Retinal pigment epithelial cell (primary cell): ENCODE measurements at regions not wholly inside any gene's neighbourhood (a gene's known extent, or its start where the extent isn't known, plus 50 kb on each side); places are given as distances from the start of the nearest gene placed in this dataset.

Source experiments
- DNase-seq: peaks from one replicate; pipeline ENCODE4 v3.0.0-alpha.2; 2010; ENCODE audit warnings: low read depth
- H3K4me3 ChIP-seq: 2 replicates; pipeline ENCODE4 v1.5.1; 2011; ENCODE audit warnings: mild to moderate bottlenecking, low read length, control low read depth, moderate library complexity
- TF ChIP-seq, protein P1 (sequence below): conservative IDR thresholded peaks from 2 replicates; pipeline ENCODE4 v1.5.1; 2011; ENCODE audit warnings: low read depth, low read length, control low read depth, inconsistent platforms

DNA sequence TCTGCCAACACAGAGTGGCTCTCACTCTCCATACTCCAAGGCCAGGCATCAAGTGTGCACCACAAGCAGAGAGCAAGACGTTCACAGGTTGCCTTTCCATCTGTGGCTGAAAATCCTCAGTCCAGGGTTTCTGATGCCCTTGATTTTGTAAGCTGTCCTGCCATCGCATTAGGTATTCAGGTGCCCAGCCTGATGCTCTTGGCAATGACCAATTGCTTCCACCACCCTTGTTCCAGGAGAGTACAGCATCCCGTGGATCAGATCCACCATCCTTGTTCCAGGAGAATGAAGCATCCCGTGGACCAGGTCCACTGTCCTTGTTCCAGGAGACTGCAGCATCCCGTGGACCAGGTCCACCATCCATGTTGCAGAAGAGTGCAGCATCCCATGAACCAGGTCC lies 133.4 kb upstream of the GPC1 start:
- H3K4me3 ChIP-seq = no peak overlapping the region
- no peak for DNase-seq
- TF ChIP-seq, protein P1, sequence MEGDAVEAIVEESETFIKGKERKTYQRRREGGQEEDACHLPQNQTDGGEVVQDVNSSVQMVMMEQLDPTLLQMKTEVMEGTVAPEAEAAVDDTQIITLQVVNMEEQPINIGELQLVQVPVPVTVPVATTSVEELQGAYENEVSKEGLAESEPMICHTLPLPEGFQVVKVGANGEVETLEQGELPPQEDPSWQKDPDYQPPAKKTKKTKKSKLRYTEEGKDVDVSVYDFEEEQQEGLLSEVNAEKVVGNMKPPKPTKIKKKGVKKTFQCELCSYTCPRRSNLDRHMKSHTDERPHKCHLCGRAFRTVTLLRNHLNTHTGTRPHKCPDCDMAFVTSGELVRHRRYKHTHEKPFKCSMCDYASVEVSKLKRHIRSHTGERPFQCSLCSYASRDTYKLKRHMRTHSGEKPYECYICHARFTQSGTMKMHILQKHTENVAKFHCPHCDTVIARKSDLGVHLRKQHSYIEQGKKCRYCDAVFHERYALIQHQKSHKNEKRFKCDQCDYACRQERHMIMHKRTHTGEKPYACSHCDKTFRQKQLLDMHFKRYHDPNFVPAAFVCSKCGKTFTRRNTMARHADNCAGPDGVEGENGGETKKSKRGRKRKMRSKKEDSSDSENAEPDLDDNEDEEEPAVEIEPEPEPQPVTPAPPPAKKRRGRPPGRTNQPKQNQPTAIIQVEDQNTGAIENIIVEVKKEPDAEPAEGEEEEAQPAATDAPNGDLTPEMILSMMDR = no peak

DNA sequence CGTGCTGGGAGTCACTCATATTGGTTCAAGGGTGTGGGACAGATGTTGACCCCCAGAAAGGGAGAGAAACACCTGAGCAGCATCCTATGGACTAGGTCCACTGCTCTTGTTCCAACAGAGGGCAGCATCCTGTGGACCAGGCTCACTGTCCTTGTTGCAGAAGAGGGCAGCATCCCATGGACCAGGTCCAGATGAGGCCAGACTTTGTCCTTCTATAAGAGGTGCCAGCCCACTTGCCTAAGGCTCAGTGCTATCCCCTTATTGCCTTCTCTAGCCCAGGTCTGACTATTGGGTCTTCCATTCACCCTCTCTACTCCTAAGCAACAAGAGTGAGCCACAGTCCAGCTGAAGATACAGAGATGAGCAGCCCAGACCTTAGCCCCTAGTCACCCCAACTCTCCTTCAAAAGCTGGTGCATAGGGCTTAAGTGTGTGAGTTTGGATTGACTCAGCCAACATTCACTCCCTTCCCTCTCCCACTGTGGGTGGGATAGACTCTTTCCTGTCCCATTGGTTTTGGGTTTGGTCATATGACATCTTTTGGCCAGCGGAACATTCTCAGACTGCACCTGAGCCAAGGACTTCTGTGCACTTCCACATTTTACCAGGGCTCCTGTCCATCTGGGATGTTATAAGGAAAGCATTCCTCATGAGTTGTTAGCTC lies 132.4 kb upstream of the GPC1 start:
- TF ChIP-seq, protein P1 = no peak
- no peak overlapping the region for H3K4me3 ChIP-seq
- no peak for DNase-seq

DNA sequence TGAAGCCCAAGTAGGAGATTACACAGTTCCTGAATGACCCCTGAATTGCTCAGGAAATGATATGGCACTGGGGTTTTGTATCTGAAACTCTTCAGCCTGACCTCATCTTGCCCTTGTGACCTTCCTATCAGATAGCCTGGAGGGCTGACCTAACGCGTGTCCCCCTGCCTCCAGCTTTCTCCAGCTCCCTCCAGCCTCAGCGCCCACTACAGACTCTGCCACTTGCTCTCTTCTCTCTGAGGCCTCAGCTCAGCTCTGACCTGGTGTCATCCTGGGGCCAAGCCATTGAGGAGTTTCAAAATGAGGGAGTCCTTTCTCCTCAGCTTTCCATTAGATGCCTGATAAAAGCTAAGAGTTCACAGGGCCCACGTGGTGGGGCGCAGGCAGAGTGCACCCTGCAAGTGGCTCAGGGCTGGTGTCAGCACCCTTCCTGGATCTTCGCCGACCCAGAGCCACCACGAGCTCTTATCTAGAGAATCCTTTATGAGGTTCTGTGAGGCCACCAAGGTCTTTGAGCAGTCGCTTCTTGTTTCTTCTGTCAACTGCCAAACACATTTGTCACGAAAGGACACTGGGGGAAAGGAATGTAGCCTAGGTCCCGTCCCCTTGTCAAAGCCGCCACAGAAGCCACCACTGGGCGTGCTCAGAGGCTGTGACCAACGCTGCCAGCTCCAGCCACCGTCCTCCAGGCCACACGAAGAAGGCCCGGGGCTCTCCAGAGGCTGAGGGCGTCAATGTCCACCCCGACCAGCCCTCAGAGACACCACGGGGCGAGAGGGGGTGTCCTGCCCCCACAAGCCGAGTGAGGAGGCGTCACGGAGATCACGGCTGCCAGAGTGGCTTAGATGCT lies 131.3 kb upstream of the GPC1 start:
- no peak for DNase-seq
- H3K4me3 ChIP-seq = no peak overlapping the region
- TF ChIP-seq, protein P1 = no peak

DNA sequence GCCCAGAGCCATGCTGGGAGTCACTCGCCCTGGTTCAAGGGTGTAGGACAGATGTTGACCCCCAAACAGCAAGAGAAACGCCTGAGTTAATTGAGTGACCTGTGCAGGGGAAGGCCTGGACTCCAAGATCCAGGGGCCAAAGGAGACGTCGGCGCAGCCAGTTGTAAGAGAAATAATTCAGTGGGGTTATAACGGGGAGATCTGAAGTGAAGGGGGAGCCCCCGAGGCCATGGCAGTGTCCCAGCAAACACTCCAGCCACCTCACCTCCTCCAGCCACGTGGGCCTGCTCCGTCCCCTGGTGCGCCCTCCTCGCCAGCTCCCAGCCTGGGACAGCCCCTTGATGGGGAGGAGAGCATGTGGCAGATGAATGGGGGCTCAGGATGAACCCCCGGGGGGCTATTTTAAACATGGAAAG lies 130.7 kb upstream of the GPC1 start:
- H3K4me3 ChIP-seq = no peak overlapping the region
- no peak for DNase-seq
- TF ChIP-seq, protein P1 = no peak

- no peak overlapping the region for H3K4me3 ChIP-seq
- no peak for DNase-seq
- TF ChIP-seq, protein P1 = no peak
Measured at GRCh38 chr2:240305369-240305962, 130.0 kb upstream of the GPC1 start.

DNA sequence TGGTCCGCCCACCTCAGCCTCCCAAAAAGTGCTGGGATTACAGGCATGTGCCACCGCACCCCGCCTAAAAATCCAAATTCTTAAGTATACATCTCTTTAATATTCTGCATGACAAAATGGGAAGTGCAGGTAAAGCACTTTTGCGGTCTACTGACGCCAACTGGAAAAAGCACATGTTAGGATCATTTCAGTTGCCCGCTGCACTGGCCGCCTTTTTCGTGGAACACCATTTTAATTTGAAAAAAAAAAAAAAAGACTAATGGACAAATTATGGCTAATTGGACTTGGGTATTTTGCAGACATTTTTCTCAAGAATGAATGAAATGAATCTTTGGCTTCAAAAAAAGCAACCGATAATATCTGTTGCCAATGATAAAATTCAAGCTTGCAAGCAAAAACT lies 129.3 kb upstream of the GPC1 start:
- DNase-seq = no peak

More for the DNA sequence above, 129.3 kb upstream of the GPC1 start:
- H3K4me3 ChIP-seq = no peak overlapping the region
- TF ChIP-seq, protein P1 = no peak
